OCI-LY7 (cell line): ENCODE measurements at regions not wholly inside any gene's neighbourhood (a gene's known extent, or its start where the extent isn't known, plus 50 kb on each side); places are given as distances from the start of the nearest gene placed in this dataset.

Experiments
- BruUV-seq: library from RNA; stranded (reverse); fragments of 400-500 nt; replicated peaks from 2 replicates; lab custom pipeline; 2021; lab: Mats Ljungman, UMichigan
- CTCF ChIA-PET: fragments of 300-600 bp; sonication (Branson Sonifier 250); formaldehyde crosslinking; loops from one replicate; lab custom pipeline; 2022; ENCODE audit warnings: antibody characterized with exemption; ENCODE audit not compliant: unreplicated experiment; lab: Charles Lee
- POLR2A ChIA-PET: fragments of 300-600 bp; sonication (Branson Sonifier 250); formaldehyde crosslinking; loops from one replicate; lab custom pipeline; 2022; ENCODE audit warnings: antibody characterized with exemption; lab: Charles Lee
- DNase-seq: peaks from one replicate; pipeline ENCODE4 v3.0.0-alpha.2; 2015; ENCODE audit warnings: low spot score
- H2AFZ ChIP-seq: fragments of 200-600 bp; sonication (generic), shearing (Covaris generic); 2 replicates; pipeline ENCODE4 v1.6.1; 2014; ENCODE audit warnings: mild to moderate bottlenecking, antibody characterized with exemption, low read length, moderate library complexity
- H3K27ac ChIP-seq: fragments of 200-600 bp; sonication (generic); 2 replicates; pipeline ENCODE4 v1.5.1; 2014; ENCODE audit warnings: mixed run types, low read depth, mild to moderate bottlenecking, moderate library complexity, low read length, inconsistent platforms; ENCODE audit not compliant: poor library complexity, severe bottlenecking
- H3K36me3 ChIP-seq: fragments of 200-600 bp; sonication (generic); 2 replicates; pipeline ENCODE4 v1.6.1; 2014; ENCODE audit warnings: mild to moderate bottlenecking, antibody characterized with exemption, low read length, moderate library complexity, mixed read lengths; ENCODE audit not compliant: insufficient read depth
- H3K4me1 ChIP-seq: fragments of 200-600 bp; sonication (generic); 2 replicates; pipeline ENCODE4 v1.5.1; 2014; ENCODE audit warnings: mild to moderate bottlenecking, low read length; ENCODE audit not compliant: insufficient read depth, poor library complexity, severe bottlenecking
- H3K4me2 ChIP-seq: fragments of 200-600 bp; sonication (generic); 2 replicates; pipeline ENCODE4 v1.6.1; 2014; ENCODE audit warnings: mild to moderate bottlenecking, low read length
- H3K4me3 ChIP-seq: fragments of 200-600 bp; sonication (generic); 2 replicates; pipeline ENCODE4 v1.5.1; 2014; ENCODE audit warnings: mild to moderate bottlenecking, low read depth, low read length; ENCODE audit not compliant: poor library complexity, severe bottlenecking
- H3K79me2 ChIP-seq: fragments of 200-600 bp; sonication (generic); 2 replicates; pipeline ENCODE4 v1.6.1; 2016; ENCODE audit warnings: low read depth, mild to moderate bottlenecking, low read length, moderate library complexity, mixed read lengths; ENCODE audit not compliant: insufficient read depth
- H3K9me2 ChIP-seq: fragments of 200-600 bp; sonication (generic); 2 replicates; pipeline ENCODE4 v1.6.1; 2016; ENCODE audit warnings: mild to moderate bottlenecking, low read length, mixed read lengths; ENCODE audit not compliant: insufficient read depth
- H3K9me3 ChIP-seq: fragments of 200-600 bp; sonication (generic); 2 replicates; pipeline ENCODE4 v1.6.1; 2014; ENCODE audit warnings: mild to moderate bottlenecking, mixed run types, low read length, mixed read lengths
- H4K20me1 ChIP-seq: fragments of 200-600 bp; sonication (generic); 2 replicates; pipeline ENCODE4 v1.6.1; 2014; ENCODE audit warnings: mild to moderate bottlenecking, antibody characterized with exemption, low read length, moderate library complexity, mixed read lengths; ENCODE audit not compliant: insufficient read depth
- EZH2phosphoT487 ChIP-seq: fragments of 200-600 bp; sonication (generic); IDR thresholded peaks from 2 replicates; pipeline ENCODE4 v1.6.1; 2018; ENCODE audit warnings: low read depth, borderline replicate concordance, mild to moderate bottlenecking, mixed run types, antibody characterized with exemption, low read length, moderate library complexity, mixed read lengths
- intact Hi-C: fragments of 100-400 bp; cut with micrococcal nuclease; formaldehyde crosslinking; loops from one replicate; pipeline ENCODE4 v1.10.0; 2022; ENCODE audit not compliant: unreplicated experiment
- TF ChIP-seq, protein P1 (sequence below): fragments of 200-600 bp; sonication (generic); conservative IDR thresholded peaks from 2 replicates; pipeline ENCODE4 v1.5.1; 2014; ENCODE audit warnings: mild to moderate bottlenecking, antibody characterized with exemption, low read length, moderate library complexity, mixed read lengths

GRCh38 chr10:132122939-132123445, 57.2 kb downstream of the JAKMIP3 start:
- Histone ChIP-seq H3K4me3 (no peak overlapping the region), H2AFZ (no peak overlapping the region), H3K4me2 (no peak overlapping the region), H3K4me1 (no peaks in the 10 kb centered on the region), H3K79me2 (no peaks in the 10 kb centered on the region), H3K9me2 (no peaks in the 10 kb centered on the region), H4K20me1 (no peaks in the 10 kb centered on the region), H3K36me3 (no peaks in the 10 kb centered on the region), H3K27ac (no peak overlapping the region), H3K9me3 (0 out of 2 replicates have a peak, but pooled peaks cover 1% of the 10 kb centered on the region)
- TF ChIP-seq EZH2phosphoT487 = no peak
- TF ChIP-seq, protein P1, sequence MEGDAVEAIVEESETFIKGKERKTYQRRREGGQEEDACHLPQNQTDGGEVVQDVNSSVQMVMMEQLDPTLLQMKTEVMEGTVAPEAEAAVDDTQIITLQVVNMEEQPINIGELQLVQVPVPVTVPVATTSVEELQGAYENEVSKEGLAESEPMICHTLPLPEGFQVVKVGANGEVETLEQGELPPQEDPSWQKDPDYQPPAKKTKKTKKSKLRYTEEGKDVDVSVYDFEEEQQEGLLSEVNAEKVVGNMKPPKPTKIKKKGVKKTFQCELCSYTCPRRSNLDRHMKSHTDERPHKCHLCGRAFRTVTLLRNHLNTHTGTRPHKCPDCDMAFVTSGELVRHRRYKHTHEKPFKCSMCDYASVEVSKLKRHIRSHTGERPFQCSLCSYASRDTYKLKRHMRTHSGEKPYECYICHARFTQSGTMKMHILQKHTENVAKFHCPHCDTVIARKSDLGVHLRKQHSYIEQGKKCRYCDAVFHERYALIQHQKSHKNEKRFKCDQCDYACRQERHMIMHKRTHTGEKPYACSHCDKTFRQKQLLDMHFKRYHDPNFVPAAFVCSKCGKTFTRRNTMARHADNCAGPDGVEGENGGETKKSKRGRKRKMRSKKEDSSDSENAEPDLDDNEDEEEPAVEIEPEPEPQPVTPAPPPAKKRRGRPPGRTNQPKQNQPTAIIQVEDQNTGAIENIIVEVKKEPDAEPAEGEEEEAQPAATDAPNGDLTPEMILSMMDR = no peak
- intact Hi-C loops = no loop called here
- no peak for DNase-seq
- CTCF ChIA-PET = no interaction called here
- POLR2A ChIA-PET = no interaction called here
- no TSS peak for BruUV-seq

DNA sequence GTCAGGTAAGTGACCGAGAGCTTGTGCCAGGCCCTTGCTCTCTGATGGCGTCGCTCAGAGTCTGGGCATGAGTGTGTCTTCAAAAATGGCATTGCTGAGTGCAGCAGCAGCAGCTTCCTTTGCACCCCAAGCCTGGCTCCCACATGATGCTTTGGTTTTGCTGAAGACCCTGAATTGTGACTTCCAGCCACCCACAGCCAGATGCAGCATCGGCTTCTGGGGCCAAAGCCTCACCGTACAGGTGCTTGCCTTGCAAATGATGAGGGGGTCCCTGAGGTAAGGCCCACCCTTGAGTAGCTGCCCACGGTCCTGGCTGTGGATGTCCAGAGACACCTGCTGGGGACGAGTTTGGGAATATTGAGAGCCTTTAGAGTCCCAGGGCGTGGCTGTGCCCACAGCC, 57.9 kb downstream of the JAKMIP3 start:
- no peak for TF ChIP-seq EZH2phosphoT487
- TF ChIP-seq, protein P1 = no peak
- Histone ChIP-seq H3K4me3 (no peak overlapping the region), H3K9me3 (0 out of 2 replicates have a peak, but pooled peaks cover 6% of the 10 kb centered on the region), H3K36me3 (no peaks in the 10 kb centered on the region), H3K4me1 (no peaks in the 10 kb centered on the region), H3K27ac (no peak overlapping the region), H3K79me2 (no peaks in the 10 kb centered on the region), H4K20me1 (no peaks in the 10 kb centered on the region), H2AFZ (no peak overlapping the region), H3K9me2 (no peaks in the 10 kb centered on the region), H3K4me2 (no peak overlapping the region)
- CTCF ChIA-PET = no interaction called here
- DNase-seq = no peak
- no TSS peak for BruUV-seq
- POLR2A ChIA-PET = no interaction called here
- intact Hi-C loops = no loop called here

DNA sequence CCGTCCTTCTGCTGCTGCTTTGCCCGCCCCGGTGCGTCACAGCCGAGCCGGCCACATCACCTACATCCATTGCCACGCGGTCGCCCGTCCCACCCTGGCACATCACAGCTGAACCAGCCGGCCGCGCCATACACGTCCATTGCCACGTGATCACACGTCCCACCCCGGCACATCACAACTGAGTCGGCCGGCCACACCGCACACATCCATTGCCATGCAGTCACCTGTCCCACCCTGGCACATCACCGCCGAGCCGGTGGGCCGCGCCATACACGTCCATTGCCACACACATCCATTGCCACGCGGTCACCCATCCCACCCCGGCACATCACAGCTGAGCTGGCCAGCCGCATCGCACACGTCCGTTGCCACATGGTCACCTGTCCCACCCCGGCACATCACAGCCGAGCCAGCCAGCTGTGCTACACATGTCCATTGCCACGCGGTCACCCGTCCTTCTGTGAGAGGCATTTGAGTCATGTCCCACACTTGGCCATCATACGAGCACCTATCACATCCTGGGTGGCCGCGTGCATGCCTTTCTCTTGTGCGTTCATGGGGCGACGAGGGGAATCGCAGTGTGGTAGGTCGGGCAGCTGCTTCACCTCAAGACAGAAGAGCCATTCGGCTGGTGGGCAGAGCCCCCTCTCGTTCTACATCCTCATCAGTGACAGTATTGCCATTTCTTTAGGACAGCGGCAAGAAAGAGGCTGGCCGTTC, 58.6 kb downstream of the JAKMIP3 start:
- POLR2A ChIA-PET = no interaction called here
- BruUV-seq = no TSS peak
- intact Hi-C loops = no loop called here
- no peak overlapping the region for H3K4me3 ChIP-seq
- H3K4me1 ChIP-seq = no peaks in the 10 kb centered on the region
- 0 out of 2 replicates have a peak, but pooled peaks cover 6% of the 10 kb centered on the region for H3K9me3 ChIP-seq
- no peak overlapping the region for H3K27ac ChIP-seq
- H3K79me2 ChIP-seq = no peaks in the 10 kb centered on the region
- CTCF ChIA-PET = no interaction called here
- H3K4me2 ChIP-seq = no peak overlapping the region
- no peak for DNase-seq
- TF ChIP-seq, protein P1 = no peak
- TF ChIP-seq EZH2phosphoT487 = no peak
- H4K20me1 ChIP-seq = no peaks in the 10 kb centered on the region
- no peaks in the 10 kb centered on the region for H3K9me2 ChIP-seq
- no peak overlapping the region for H2AFZ ChIP-seq
- no peaks in the 10 kb centered on the region for H3K36me3 ChIP-seq
